HG02798 (cell line): ENCODE measurements at regions not wholly inside any gene's neighbourhood (a gene's known extent, or its start where the extent isn't known, plus 50 kb on each side); places are given as distances from the start of the nearest gene placed in this dataset.
"Not testable (repeated sequence)": the region's sequence is repeated elsewhere in the genome, so short reads cannot be mapped to it uniquely, and the experiment has no call there.

Source experiments
- ATAC-seq: cut with Tn5 transposase; IDR thresholded peaks from one replicate; pipeline ENCODE4 v1.9.1; 2021; ENCODE audit warnings: mild to moderate bottlenecking; ENCODE audit not compliant: unreplicated experiment, poor library complexity

DNA sequence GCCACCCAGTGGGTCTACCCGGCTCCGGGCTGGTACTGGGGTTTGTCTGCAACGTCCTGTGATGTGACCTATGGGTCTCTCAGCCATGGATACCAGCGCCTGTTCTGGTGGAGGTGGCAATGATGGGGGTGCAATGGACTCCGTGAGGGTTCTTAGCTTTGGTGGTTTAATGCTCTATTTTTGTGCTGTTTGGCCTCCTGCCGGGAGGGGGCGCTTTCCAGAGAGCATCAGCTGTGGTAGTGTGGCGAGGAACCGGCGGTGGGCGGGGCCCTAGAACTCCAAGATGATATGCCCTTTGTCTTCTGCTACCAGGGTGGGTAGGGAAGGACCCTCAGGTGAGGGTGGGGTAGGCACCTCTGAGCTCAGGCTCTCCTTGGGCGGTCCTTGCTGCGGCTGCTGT, 324.1 kb upstream of the ZFP42 start:
- not testable (repeated sequence) for ATAC-seq

DNA sequence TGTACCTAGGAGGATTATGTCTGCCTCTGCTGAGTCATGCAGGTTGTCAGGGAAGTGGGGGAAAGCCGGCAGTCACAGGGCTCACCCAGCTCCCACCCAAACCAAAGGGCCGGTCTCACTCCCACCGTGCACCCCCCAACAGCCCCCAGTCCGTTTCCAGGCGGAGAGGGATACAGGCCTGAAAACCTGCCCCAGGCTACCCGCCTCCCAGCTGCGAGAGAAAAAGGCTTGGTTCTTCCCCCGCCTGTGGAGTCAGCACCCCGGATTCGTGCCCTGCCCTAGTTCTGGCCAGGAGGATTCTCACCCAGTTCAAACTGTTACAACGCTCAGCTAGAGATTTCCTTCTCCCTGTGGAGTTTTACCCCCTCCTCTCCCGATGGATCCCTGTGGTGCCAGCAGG, 323.6 kb upstream of the ZFP42 start:
- not testable (repeated sequence) for ATAC-seq

DNA sequence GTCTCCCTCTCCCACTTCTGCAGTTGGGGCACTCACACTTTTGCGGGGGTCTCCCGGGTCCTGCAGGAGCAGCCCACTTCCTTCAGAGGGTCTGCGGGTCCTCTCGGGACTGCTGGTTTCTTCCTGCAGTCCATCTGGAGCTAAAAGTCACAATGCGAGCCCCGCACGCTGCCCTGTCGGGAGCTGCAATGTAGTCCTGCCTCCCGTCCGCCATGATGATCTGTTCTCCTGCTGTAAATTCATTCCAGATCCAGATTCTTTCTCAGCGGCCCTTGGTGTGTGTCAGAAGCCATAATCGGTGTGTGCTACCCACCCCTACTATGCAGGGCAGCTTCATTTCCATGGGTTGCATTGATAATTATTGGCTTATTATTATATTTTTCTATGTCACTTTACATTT, 323.0 kb upstream of the ZFP42 start:
- ATAC-seq = not testable (repeated sequence)

DNA sequence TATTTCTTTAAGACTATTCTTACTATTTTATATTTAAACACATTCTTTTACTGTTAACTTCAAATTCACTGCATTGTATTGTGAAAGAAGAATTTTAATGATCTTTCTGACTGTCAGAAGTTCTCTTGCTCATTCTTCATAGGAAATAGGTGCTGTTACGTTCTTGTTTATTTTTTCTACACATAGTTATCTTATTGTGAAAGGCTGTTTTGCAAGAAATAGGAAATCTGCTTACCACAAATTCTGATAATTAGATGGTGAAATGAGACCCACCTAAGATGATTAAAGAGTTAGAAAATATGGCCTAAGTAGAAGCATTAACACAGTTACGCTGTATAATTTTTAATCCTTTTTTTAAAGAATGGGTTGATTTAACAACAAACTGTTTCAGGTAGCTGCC, 316.1 kb upstream of the ZFP42 start:
- no peak for ATAC-seq

DNA sequence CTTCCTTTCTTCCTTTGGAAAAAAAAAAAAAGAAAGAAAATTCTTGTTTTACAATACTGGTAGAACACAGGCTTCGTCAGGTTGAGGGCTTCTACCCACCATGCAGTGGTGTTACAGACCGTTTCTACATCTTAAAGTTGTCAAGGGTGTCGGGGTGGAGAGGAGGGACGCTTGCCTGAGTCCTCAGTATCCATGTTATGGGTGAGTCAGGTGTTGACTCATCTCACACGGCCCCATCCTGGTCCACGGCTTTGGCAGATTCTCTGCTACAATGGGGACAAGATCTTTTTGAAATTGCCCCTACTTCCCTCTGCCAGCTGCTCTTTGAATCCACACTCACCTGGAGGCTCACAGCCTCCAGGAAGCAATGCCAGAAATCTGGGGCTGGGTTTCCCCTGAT, 310.3 kb upstream of the ZFP42 start:
- no peak for ATAC-seq

DNA sequence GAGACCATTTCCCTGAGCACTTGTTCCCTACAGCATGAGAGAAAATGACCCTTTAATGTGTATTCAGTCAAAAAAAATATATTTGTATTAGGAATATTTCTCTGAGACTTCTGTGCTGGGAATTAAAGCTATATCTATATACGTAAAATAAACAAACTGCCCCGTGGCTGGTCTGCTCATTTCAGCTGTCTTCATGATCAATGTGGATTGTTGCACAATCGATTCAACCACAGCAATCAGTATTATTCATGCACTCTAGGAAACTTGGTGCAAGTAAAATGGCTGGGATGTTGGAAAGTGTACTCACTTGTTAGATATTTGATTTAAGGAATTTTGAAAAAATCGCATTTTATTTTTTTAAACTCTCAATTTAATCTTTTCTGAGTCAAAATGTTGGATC, 307.9 kb upstream of the ZFP42 start:
- no peak for ATAC-seq

DNA sequence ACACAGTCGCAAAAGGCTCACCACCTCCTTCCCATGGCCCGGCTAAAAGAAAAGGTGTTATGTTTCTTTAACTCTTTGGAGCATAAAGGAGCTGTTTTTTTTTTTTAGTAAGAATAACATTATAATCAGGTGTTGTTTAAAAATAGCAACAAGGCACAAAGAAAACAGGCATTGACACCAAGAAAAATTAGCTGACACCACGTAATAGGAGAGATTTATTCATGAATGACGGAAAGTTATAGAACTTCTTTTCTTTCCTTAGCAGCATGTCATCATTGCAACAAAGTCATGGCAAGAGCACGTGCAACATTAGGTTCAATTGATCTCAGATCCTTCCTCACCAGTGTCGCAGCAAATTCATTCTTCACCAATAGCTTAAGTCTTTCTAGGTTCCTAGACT, 302.9 kb upstream of the ZFP42 start:
- ATAC-seq = no peak

DNA sequence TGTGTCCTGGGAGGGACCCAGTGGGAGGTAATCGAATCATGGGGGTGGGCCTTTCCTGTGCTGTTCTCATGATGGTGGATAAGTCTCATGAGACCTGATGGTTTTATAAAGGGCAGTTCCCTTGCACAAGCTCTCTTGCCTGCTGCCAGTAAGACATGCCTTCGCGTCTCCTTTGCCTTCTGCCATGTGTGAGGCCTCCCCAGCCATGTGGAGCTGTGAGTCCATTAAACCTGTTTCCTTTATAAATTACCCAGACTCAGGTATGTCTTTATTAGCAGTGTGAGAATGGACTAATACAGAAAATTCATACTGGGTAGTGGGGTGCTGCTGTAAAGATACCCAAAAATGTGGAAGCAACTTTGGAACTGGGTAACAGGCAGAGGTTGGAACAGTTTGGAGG, 300.0 kb upstream of the ZFP42 start:
- ATAC-seq = not testable (repeated sequence)

DNA sequence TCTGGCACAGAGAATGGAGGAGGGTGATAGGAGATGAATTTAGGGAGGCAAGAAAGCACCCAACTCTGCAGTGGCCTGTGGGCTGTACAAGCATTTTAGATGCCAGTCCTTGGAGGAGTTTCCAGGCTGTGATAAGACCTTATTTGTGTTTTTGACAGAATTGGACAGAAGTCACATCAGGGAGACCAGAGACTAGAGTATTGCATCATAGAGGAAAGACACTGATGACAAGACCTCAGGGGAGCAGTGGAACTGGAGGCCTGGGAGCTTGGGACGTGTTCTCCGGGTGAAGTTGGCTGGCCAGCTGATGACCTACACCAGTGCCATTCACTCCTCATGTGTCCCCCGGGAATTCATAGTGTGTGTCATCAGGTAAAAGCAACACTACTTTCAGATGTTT, 284.0 kb upstream of the ZFP42 start:
- no peak for ATAC-seq

DNA sequence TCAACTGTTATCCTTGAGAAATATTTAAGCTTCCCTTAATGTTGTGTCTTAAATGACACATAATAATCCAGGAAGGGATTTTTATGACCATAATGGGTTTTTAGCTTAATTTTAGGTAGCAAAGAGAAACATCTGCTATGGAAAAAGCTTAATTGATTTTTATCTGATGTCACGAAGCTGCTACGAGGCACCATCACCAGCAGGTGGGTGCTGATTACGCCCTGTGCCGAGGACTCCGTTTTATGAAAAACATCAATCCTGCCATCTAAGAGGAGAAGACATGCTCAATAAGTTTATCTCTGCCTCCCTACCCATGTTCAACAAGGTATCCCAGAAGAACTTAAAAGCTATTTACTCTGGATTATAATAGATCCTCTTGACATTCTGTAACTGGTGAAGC, 280.6 kb upstream of the ZFP42 start:
- no peak for ATAC-seq

DNA sequence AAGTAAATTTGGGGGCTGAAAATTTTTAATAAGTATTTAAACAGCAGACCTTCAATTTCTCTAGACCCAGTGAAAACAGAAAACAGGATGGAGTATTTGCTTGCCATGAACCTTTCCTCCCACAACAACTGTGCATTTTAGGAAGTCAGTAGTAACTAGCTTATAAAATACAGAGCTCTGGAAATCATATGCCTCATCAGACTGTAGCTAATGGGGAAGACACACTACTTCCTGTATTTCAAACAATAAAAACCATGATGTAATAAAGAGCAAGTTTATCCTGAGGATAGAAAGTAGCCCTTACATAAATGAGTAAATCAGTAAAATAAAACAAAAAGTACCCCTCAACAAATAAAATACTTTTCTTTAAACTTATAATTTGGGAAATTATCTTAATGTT, 280.1 kb upstream of the ZFP42 start:
- no peak for ATAC-seq

DNA sequence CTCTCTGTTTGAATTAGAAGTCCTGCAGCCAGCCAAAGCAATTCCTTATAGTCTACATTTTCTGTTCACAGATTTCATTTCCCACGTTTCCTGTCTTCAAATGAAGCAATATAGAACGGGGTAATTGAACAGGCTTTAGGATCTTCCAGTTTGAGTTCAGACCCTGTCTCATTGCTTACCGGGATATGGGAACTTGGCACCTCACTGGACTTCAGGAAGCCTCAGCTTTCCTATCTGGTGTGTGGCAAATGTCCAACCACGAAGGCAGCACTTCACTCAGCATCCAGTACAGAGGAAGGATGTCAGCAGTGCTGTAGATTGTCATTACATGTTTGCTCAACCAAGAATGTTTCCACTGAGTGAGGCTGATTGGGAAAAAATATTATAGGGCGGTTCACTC, 271.1 kb upstream of the ZFP42 start:
- no peak for ATAC-seq

DNA sequence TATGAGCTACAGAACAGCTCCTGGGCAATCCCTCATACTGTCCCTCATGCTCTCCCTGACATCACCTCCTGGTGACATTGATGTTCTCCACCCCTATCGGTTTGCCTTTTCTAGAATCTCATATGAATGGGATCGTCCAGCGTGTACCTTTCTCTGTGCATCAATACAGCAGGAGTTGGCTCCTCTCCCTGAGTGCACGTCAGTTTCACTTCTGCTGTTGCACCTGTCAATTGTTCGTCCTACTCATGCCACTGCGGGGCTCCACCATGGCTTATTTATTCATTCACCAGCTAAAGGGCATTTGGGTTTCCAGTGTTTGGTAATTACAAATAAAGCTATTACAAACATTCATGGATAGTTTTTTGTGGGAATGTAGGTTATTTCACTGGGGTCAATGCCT, 269.1 kb upstream of the ZFP42 start:
- no peak for ATAC-seq

DNA sequence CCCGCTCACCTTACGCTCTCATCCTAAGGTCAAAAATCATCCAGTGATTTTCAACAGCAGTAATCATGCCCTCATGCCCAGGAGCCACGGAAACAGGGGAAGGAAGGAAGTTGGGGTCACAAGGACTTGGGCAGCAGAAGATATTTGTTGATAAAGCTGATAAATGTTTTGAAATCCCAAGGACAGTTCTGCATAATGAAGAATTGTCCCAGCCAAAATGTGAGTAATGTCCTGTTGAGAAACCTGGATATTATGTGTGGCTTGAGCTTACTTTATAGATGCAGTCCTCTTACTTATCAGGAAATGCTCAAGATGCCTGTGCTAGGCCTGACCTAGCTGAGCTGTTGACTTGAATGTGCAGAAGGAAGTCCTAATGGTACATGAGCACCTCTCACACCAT, 263.0 kb upstream of the ZFP42 start:
- ATAC-seq = no peak

DNA sequence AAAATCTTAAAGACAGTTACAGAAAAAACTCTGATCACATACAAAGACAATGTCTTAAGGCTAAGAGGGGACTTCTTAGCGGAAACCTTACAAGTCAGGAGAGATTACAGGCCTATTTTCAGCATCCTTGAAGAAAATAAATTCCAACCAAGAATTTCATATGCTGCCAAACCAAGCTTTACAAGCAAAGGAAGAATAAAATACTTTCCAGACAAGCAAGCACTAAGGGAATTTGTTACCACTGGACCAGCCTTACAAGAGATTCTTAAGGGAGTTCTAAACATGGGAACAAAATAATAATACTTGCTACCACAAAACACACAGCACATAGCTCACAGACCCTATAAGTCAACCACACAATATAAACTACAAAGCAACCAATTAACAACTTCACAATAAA, 255.8 kb upstream of the ZFP42 start:
- ATAC-seq = no peak

DNA sequence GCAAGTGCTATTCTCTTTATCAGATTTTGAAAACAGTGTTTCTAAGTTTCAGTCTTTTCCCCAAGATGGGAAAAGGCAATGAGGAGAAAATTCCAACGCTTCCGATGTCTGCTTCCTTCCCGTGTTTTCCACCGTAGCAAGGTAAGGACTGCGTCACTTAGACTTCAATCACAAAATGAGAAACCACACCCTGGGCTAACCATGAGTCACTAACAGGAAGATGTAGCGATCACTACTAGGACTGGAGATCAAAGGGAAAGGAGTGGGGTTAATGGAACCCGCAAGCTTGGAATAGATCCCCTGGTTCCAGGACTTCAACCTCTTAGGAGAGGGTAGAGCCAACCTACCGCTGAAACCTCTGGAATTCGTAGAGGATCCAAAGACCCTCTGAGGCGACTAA, 250.7 kb upstream of the ZFP42 start:
- ATAC-seq = no peak

DNA sequence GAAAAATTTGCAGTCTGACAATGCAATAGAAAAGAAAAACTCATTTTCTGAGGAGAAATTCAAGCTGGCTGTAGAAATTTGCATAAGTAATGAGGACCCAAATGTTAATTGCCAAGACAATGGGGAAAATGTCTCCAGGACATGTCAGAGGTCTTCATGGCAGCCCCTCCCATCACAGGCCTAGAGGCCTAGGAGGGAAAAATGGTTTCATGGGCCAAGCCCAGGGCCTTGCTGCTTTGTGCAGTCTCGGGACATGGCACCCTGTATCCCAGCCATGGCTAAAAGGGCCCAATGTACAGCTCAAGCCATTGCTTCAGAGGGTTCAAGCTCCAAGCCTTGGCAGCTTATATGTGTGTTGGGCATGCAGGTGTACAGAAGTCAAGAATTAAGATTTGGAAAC, 244.9 kb upstream of the ZFP42 start:
- not testable (repeated sequence) for ATAC-seq

DNA sequence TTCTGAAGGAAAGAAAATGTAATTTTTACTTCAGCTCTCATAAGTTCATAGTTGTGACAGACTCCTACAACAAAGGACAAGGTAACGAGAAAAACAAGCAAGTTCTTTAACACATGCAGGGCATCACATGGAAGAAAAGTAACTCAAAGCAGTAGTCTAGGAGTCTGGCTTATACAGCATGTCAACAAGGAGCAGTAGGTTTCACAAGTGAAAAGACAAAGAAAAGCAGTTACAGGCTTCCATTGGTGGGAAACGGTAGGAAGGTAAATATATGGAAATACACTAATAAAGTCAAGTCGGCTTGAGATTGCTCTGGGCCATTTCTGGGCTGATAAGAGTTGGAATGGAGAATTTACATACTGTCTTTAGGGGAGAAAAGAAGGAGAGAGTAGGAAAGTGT, 228.4 kb upstream of the ZFP42 start:
- ATAC-seq = no peak

DNA sequence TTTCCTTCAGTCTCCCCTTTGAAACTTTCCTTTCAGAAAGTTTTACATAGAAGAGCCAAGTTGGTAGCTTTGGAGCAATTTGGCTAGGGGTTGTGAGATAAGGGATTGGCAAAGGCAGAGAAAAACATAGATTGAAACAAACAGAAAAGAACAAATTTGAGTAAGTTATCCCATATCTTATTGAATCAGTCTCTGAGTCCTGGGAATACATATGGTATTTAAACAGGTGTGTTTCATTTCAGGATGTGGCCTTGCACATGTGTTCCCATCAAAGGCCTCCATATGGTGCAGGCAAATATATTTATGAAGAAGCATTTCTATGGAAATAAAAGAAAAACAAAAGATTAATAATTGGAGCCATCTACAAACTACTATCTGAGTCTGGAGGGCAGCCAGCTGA, 227.9 kb upstream of the ZFP42 start:
- no peak for ATAC-seq

DNA sequence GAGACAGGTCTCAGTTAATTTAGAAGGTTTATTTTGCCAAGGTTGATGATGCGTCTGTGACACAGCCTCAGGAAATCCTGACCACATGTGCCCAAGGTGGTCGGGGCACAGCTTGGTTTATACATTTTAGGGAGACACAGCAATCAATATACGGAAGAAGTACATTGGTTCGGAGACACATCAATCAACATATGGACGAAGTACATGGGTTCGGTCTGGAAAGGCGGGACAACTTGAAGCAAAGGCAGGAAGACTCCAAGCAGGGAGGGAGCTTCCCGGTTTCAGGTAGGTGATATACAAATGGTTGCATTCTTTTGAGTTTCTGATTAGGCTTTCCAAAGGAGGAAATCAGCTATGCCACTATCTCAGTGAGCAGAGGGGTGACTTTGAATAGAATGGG, 225.2 kb upstream of the ZFP42 start:
- ATAC-seq = no peak

DNA sequence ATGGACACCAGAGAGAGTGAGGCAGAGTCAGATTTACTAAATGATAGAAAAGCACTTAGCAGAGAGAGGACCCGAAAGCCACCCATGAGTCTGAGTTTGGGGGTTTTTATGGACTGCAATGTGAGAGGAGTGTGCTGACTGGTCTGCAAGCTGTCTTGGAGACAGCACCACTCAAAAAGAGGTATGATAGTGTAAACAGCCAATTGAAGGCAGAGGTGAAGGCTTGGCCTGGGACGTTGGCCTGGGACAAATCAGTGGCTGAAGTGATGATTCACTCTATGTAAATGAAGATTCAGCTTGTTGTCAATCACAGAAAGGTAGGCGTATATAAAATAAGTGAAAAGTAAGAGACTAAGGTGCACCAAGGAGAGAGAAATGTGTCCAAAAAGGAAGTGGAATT, 217.6 kb upstream of the ZFP42 start:
- ATAC-seq = no peak

DNA sequence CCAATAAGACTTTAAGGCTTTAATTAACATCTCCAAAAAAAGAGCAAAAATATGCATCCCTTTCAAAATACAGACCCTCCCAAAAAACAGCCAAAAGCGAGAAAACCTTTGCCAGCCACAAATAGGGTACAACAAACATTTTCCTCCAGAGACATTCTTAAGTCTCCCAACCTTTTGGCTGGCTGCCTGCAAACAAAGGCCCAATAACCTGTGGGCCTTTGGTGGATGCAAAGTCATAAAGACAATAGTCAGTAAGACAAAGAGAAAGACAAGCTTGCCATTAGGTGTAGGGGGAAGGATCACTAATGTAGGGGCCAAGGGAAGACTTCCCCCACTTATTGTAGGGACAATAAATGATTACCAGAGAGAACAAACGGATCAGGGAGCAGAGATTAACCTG, 215.5 kb upstream of the ZFP42 start:
- ATAC-seq = no peak

DNA sequence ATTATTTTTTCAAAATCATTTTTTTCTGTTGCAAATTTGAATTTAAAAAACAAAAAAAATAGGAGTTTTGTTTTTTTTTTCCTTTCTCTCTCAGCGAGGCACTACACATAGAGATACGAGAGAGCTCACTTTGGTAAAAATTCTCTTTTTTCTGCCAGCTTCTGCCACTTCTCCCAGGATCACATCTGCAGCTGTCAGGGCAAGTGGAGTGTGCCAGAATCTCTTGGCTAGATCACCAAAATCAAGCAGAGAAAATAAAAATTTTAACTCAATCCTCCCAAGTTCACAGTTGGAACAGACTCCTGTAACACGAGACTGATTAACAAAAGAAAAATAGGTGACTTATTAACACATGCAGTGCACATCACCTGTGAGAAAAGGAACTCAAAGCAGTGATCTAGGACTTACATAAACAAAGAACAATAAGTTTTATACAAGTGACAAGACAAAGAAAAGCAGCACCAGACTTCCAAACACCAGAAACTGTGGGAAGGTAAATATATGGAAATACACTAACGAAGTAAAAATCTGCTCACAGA, 213.2 kb upstream of the ZFP42 start:
- no peak for ATAC-seq
